ENCODE measurements at regions not wholly inside any gene's neighbourhood (a gene's known extent, or its start where the extent isn't known, plus 50 kb on each side); places are given as distances from the start of the nearest gene placed in this dataset.
"Not testable (repeated sequence)": the region's sequence is repeated elsewhere in the genome, so short reads cannot be mapped to it uniquely, and the experiment has no call there.

DNA sequence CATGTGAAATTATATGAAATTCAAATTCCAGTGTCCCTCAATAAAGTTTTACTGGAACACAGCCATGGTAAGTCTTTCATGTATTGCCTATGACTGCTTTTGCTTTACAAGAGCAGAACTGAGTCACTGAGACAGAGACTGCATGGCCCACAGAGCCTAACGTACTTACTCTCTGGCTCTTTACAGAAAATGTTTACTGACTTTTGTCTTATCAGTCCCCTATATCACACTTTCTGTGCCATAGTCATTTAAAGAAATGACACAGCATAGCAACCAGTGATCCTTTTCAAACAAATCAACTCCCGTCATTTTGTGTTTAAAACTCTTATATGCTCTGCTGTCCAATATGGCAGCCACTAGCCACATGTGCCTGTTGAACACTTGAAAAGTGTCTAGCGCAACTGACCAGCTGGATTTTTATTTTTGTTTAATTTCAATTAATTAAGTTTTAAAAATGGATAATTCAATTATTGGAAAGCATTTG lies 129.7 kb upstream of the CDIN1 start:
- Histone ChIP-seq H3K4me3 (ENCODE audit: low read depth in 1 of 2, low read length in 2 of 2) (no peak overlapping the region), H3K9me3 (ENCODE audit: insufficient read depth, low read length, severe bottlenecking) (no peaks in the 10 kb centered on the region), H3K27ac (ENCODE audit: low read length) (no peak overlapping the region), H3K79me2 (ENCODE audit: insufficient read depth, low read length) (no peaks in the 10 kb centered on the region), H4K20me1 (ENCODE audit: insufficient read depth, low read length) (no peaks in the 10 kb centered on the region), H3K4me1 (ENCODE audit: insufficient read depth, low read length) (no peaks in the 10 kb centered on the region), H3K9ac (ENCODE audit: low read depth, low read length) (no peak overlapping the region), H3K4me2 (ENCODE audit: insufficient read depth, low read length) (no peak overlapping the region), H3K36me3 (ENCODE audit: insufficient read depth, low read length) (no peaks in the 10 kb centered on the region), H2AFZ (ENCODE audit: low read depth, low read length) (no peak overlapping the region), H3K27me3 (ENCODE audit: insufficient read depth, low read length, poor library complexity) (no peaks in the 10 kb centered on the region)
- DNase-seq (no peak), ATAC-seq (ENCODE audit: insufficient read depth, low read depth) (no peak)
- TF ChIP-seq, protein P1, sequence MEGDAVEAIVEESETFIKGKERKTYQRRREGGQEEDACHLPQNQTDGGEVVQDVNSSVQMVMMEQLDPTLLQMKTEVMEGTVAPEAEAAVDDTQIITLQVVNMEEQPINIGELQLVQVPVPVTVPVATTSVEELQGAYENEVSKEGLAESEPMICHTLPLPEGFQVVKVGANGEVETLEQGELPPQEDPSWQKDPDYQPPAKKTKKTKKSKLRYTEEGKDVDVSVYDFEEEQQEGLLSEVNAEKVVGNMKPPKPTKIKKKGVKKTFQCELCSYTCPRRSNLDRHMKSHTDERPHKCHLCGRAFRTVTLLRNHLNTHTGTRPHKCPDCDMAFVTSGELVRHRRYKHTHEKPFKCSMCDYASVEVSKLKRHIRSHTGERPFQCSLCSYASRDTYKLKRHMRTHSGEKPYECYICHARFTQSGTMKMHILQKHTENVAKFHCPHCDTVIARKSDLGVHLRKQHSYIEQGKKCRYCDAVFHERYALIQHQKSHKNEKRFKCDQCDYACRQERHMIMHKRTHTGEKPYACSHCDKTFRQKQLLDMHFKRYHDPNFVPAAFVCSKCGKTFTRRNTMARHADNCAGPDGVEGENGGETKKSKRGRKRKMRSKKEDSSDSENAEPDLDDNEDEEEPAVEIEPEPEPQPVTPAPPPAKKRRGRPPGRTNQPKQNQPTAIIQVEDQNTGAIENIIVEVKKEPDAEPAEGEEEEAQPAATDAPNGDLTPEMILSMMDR (IDR thresholded peaks at IDR 0.05; ENCODE audit: borderline replicate concordance, extremely low read depth, low read length, poor library complexity, severe bottlenecking), result no peak
- TF ChIP-seq EZH2 (IDR thresholded peaks at IDR 0.05; ENCODE audit: borderline replicate concordance, low read depth, low read length, severe bottlenecking), result no peak

DNA sequence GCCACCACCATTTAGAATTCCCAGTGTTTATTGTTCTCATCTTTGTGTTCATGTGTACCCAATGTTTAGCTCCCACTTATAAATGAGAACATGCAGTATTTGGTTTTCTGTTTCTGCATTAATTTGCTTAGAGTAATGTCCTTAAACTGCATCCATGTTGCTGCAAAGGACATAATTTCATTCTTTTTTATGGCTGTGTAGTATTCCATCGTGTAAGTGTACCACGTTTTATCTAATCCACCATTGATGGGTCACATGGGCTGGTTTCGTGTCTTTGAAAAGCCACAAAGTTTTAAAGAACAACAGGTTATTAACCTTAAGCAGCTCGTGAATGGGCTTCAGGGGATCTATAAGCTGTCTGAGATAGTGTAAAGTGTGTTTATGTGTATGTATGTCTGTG lies 125.2 kb upstream of the CDIN1 start:
- not testable (repeated sequence) for H3K9me3 ChIP-seq (ENCODE audit: insufficient read depth, low read length, severe bottlenecking); H3K4me2 ChIP-seq (ENCODE audit: insufficient read depth, low read length); H3K36me3 ChIP-seq (ENCODE audit: insufficient read depth, low read length); H3K4me3 ChIP-seq (ENCODE audit: low read depth in 1 of 2, low read length in 2 of 2); H3K27ac ChIP-seq (ENCODE audit: low read length); H3K9ac ChIP-seq (ENCODE audit: low read depth, low read length); H2AFZ ChIP-seq (ENCODE audit: low read depth, low read length); ATAC-seq (ENCODE audit: insufficient read depth, low read depth); DNase-seq; H3K27me3 ChIP-seq (ENCODE audit: insufficient read depth, low read length, poor library complexity); H3K4me1 ChIP-seq (ENCODE audit: insufficient read depth, low read length); H3K79me2 ChIP-seq (ENCODE audit: insufficient read depth, low read length); H4K20me1 ChIP-seq (ENCODE audit: insufficient read depth, low read length)

DNA sequence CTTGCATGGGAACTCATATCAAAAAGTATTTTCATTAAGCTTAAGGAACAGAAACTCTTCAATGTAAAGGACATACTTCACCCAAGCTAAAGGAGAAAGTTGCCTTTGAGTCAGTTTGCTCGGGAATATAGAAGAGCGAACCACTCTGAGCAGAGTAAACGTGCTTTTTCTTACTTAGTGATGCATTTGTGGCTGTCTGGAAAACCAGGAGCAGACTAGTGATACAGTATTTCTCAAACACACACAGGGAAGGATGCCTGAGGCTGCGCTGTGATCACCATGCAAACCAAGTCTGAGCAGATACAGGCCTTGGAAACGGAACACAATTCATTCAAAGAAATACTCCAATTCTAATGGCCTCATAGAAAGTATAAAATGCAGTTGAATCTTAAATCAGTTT lies 121.0 kb upstream of the CDIN1 start:
- H3K9me3 ChIP-seq (ENCODE audit: insufficient read depth, low read length, severe bottlenecking), result no peaks in the 10 kb centered on the region
- no peaks in the 10 kb centered on the region for H3K79me2 ChIP-seq (ENCODE audit: insufficient read depth, low read length)
- no peaks in the 10 kb centered on the region for H3K36me3 ChIP-seq (ENCODE audit: insufficient read depth, low read length)
- ATAC-seq (ENCODE audit: insufficient read depth, low read depth) (no peak), DNase-seq (no peak)
- H4K20me1 ChIP-seq (ENCODE audit: insufficient read depth, low read length), result no peaks in the 10 kb centered on the region
- no peak overlapping the region for H3K27ac ChIP-seq (ENCODE audit: low read length)
- TF ChIP-seq, protein P1 (IDR thresholded peaks at IDR 0.05; ENCODE audit: borderline replicate concordance, extremely low read depth, low read length, poor library complexity, severe bottlenecking), result no peak
- TF ChIP-seq EZH2 (IDR thresholded peaks at IDR 0.05; ENCODE audit: borderline replicate concordance, low read depth, low read length, severe bottlenecking), result no peak
- H3K4me2 ChIP-seq (ENCODE audit: insufficient read depth, low read length), result no peak overlapping the region
- no peaks in the 10 kb centered on the region for H3K27me3 ChIP-seq (ENCODE audit: insufficient read depth, low read length, poor library complexity)
- H2AFZ ChIP-seq (ENCODE audit: low read depth, low read length), result no peak overlapping the region
- no peak overlapping the region for H3K4me3 ChIP-seq (ENCODE audit: low read depth in 1 of 2, low read length in 2 of 2)
- H3K4me1 ChIP-seq (ENCODE audit: insufficient read depth, low read length), result no peaks in the 10 kb centered on the region
- H3K9ac ChIP-seq (ENCODE audit: low read depth, low read length), result no peak overlapping the region

DNA sequence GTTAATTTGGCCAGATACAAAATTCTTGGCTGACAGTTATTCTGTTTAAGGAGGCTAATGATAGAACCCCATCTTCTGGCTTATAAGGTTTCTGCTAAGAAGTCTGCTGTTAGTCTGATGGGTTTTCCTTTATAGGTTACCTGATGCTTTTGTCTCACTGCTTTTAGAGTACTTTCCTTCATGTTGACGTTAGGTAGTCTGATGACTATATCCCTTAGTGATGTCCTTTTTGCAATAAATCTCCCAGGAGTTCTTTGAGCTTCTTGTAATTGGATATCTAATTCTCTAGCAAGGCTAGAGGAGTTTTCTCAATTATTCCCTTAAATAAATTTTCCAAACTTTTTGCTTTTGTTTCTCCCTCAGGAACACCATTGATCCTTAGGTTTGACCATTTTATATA lies 114.1 kb upstream of the CDIN1 start:
- Histone ChIP-seq H3K4me2 (ENCODE audit: insufficient read depth, low read length) (no peak overlapping the region), H3K9me3 (ENCODE audit: insufficient read depth, low read length, severe bottlenecking) (no peaks in the 10 kb centered on the region), H3K4me1 (ENCODE audit: insufficient read depth, low read length) (no peaks in the 10 kb centered on the region), H3K36me3 (ENCODE audit: insufficient read depth, low read length) (no peaks in the 10 kb centered on the region), H3K27me3 (ENCODE audit: insufficient read depth, low read length, poor library complexity) (no peaks in the 10 kb centered on the region), H3K79me2 (ENCODE audit: insufficient read depth, low read length) (no peaks in the 10 kb centered on the region), H4K20me1 (ENCODE audit: insufficient read depth, low read length) (no peaks in the 10 kb centered on the region), H3K4me3 (ENCODE audit: low read depth in 1 of 2, low read length in 2 of 2) (no peak overlapping the region), H2AFZ (ENCODE audit: low read depth, low read length) (no peak overlapping the region), H3K9ac (ENCODE audit: low read depth, low read length) (no peak overlapping the region), H3K27ac (ENCODE audit: low read length) (no peak overlapping the region)
- ATAC-seq (ENCODE audit: insufficient read depth, low read depth) (no peak), DNase-seq (no peak)
- TF ChIP-seq, protein P1 (IDR thresholded peaks at IDR 0.05; ENCODE audit: borderline replicate concordance, extremely low read depth, low read length, poor library complexity, severe bottlenecking), result no peak
- no peak for TF ChIP-seq EZH2 (IDR thresholded peaks at IDR 0.05; ENCODE audit: borderline replicate concordance, low read depth, low read length, severe bottlenecking)

Measured in DND-41 (cell line).